Progenitor cell of endocrine pancreas (in vitro differentiated cells): ENCODE measurements at regions not wholly inside any gene's neighbourhood (a gene's known extent, or its start where the extent isn't known, plus 50 kb on each side); places are given as distances from the start of the nearest gene placed in this dataset.

Experiments
- DNase-seq: peaks from one replicate; pipeline ENCODE4 v3.0.0; 2021; ENCODE audit warnings: low spot score; ENCODE audit not compliant: unreplicated experiment
- H3K27ac Mint-ChIP-seq: 2 replicates; pipeline ENCODE4 v1.8.0; 2021; ENCODE audit warnings: mild to moderate bottlenecking, moderate library complexity, mixed read lengths
- H3K27me3 Mint-ChIP-seq: 2 replicates; pipeline ENCODE4 v1.8.0; 2021; ENCODE audit warnings: mixed read lengths
- H3K36me3 Mint-ChIP-seq: 2 replicates; pipeline ENCODE4 v1.8.0; 2022; ENCODE audit warnings: mixed read lengths; ENCODE audit not compliant: insufficient read depth
- H3K4me1 Mint-ChIP-seq: 2 replicates; pipeline ENCODE4 v1.8.0; 2021; ENCODE audit warnings: low read depth, mixed read lengths
- H3K4me3 Mint-ChIP-seq: 2 replicates; pipeline ENCODE4 v1.8.0; 2021; ENCODE audit warnings: low read depth, mild to moderate bottlenecking, moderate library complexity, mixed read lengths
- H3K9me3 Mint-ChIP-seq: 2 replicates; pipeline ENCODE4 v1.8.0; 2021; ENCODE audit warnings: low read depth, mixed read lengths
- TF ChIP-seq, protein P1 (sequence below): fragments of 200-600 bp; sonication (generic); IDR thresholded peaks from one replicate; pipeline ENCODE4 v1.5.0; 2021; ENCODE audit warnings: antibody characterized with exemption, mild to moderate bottlenecking; ENCODE audit not compliant: unreplicated experiment

DNA sequence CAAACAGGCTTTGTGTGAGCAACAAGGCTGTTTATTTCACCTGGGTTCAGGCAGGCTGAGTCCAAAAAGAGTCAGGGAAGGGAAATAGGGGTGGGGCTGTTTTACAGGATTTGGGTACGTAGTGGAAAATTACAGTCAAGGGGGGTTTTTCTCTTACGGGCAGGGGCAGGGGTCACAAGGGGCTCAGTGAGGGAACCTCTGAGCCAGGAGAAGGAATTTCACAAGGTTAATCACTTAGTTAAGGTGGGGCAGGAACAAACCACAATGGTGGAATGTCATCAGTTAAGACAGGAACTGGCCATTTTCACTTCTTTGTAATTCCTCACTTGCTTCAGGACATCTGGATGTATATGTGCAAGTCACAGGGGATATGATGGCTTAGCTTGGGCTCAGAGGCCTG lies 1592.8 kb upstream of the GBE1 start:
- H3K4me3 Mint-ChIP-seq, result no peak overlapping the region
- H3K27ac Mint-ChIP-seq, result no peak overlapping the region
- DNase-seq, result no peak
- TF ChIP-seq, protein P1, sequence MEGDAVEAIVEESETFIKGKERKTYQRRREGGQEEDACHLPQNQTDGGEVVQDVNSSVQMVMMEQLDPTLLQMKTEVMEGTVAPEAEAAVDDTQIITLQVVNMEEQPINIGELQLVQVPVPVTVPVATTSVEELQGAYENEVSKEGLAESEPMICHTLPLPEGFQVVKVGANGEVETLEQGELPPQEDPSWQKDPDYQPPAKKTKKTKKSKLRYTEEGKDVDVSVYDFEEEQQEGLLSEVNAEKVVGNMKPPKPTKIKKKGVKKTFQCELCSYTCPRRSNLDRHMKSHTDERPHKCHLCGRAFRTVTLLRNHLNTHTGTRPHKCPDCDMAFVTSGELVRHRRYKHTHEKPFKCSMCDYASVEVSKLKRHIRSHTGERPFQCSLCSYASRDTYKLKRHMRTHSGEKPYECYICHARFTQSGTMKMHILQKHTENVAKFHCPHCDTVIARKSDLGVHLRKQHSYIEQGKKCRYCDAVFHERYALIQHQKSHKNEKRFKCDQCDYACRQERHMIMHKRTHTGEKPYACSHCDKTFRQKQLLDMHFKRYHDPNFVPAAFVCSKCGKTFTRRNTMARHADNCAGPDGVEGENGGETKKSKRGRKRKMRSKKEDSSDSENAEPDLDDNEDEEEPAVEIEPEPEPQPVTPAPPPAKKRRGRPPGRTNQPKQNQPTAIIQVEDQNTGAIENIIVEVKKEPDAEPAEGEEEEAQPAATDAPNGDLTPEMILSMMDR, result no peak
- H3K27me3 Mint-ChIP-seq, result no peaks in the 10 kb centered on the region
- peaks cover 6% of the 10 kb centered on the region for H3K9me3 Mint-ChIP-seq
- H3K4me1 Mint-ChIP-seq, result no peaks in the 10 kb centered on the region
- H3K36me3 Mint-ChIP-seq, result no peaks in the 10 kb centered on the region

DNA sequence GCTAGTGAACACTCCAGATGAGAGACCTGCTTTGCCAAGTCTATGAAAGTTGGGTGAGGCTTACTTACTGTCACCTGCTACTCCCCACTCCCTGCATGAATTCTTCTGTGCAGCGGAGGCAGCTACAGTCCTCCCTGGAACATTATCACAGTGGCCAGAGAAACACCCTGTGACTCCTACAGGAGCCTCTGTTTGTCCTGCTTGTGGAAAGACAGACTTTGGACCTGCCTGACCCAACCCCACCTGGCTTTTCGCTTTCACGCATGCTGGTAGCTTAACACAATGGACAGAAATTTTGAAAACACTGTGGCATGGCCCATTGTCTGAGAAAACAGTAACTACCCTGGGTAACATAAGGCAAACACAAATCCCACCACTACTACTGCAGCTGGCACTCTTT lies 1565.5 kb upstream of the CADM2 start:
- DNase-seq, result no peak
- no peaks in the 10 kb centered on the region for H3K27me3 Mint-ChIP-seq
- peaks cover 2% of the 10 kb centered on the region for H3K9me3 Mint-ChIP-seq
- H3K36me3 Mint-ChIP-seq, result no peaks in the 10 kb centered on the region
- H3K4me1 Mint-ChIP-seq, result no peaks in the 10 kb centered on the region
- H3K4me3 Mint-ChIP-seq, result no peak overlapping the region
- H3K27ac Mint-ChIP-seq, result no peak overlapping the region
- TF ChIP-seq, protein P1, result no peak

DNA sequence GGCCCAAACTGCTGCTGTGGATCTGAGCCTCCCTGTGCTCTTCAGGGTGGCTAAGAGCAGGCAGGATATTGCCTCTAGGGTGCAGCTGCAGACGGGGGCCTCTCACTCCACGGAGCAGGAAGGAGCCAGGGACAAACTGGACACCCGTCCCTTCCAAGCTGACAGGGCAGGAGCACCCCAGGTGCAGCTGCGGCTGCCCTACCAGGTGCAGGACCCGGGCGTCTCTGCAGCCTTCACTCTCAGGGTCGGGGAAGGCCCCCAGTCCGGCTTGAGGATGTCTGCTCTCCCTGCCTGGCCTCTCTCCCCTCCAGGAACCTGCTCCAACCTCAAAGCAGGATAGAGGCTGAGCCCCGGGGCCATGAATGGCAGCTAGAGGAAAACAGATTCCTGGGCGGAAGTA lies 1554.9 kb upstream of the CADM2 start:
- Mint-ChIP-seq H3K4me3 (no peak overlapping the region), H3K27ac (no peak overlapping the region), H3K27me3 (no peaks in the 10 kb centered on the region), H3K4me1 (no peaks in the 10 kb centered on the region), H3K9me3 (no peaks in the 10 kb centered on the region), H3K36me3 (no peaks in the 10 kb centered on the region)
- TF ChIP-seq, protein P1, result no peak
- no peak for DNase-seq

DNA sequence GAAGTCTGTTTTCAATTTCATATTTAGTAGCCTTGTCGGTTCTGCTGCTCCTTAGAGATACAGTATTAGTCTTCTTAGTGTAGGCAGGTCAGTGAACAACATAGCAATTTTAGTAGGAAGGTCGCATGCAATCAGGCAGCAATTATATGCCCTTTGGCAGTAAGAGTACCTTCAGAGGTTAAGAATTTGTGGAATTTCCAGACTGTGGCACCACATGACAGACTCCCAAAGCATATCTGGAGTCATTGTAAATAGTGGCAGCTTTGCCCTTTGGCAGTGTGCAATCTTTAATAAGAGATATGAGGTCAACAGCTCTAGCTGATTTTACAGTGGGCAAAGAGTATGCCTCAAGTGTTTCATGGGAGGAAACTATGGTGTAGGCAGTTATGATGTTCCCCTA lies 1532.5 kb upstream of the CADM2 start:
- Mint-ChIP-seq H3K27ac (no peak overlapping the region), H3K9me3 (no peaks in the 10 kb centered on the region), H3K4me3 (no peak overlapping the region), H3K4me1 (no peaks in the 10 kb centered on the region), H3K36me3 (no peaks in the 10 kb centered on the region), H3K27me3 (no peaks in the 10 kb centered on the region)
- no peak for DNase-seq
- TF ChIP-seq, protein P1, result no peak

DNA sequence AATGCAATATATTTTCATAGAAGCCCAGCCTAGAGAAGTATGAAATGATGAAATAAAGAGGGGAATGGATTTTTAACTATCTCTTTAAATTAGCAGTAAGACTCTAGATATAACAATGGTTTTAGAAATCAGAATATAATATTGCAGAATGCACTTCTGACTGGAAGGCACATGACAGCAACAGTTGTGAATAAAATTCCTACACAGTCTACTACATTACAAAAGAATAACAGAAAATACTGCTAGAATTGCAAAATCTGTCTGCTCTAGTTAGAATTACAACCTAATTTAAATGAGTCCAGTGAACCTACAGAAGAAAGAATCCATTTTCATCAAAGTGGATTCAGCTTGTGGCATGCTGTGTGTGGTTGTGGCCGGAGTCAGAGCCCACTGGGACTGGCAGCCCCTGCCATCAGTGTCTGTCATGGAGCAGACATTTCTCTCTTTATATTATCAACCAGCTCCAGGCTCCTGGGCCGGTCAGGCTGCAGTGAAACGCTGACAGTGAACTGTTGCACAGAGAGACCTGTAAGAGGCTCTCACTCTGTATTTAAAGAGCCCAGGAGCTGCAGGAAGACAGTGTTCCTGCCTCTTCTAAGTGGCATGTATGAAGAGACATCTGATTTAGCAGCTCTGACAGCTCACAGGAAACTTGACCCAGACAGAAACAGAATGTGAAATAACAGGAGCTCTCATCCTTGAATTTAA lies 1523.8 kb upstream of the CADM2 start:
- Mint-ChIP-seq H3K36me3 (no peaks in the 10 kb centered on the region), H3K9me3 (no peaks in the 10 kb centered on the region), H3K4me3 (no peak overlapping the region), H3K4me1 (peaks cover 3% of the 10 kb centered on the region), H3K27me3 (no peaks in the 10 kb centered on the region), H3K27ac (no peak overlapping the region)
- TF ChIP-seq, protein P1, result no peak
- DNase-seq, result no peak
